ENCODE measurements at regions not wholly inside any gene's neighbourhood (a gene's known extent, or its start where the extent isn't known, plus 50 kb on each side); places are given as distances from the start of the nearest gene placed in this dataset.

DNA sequence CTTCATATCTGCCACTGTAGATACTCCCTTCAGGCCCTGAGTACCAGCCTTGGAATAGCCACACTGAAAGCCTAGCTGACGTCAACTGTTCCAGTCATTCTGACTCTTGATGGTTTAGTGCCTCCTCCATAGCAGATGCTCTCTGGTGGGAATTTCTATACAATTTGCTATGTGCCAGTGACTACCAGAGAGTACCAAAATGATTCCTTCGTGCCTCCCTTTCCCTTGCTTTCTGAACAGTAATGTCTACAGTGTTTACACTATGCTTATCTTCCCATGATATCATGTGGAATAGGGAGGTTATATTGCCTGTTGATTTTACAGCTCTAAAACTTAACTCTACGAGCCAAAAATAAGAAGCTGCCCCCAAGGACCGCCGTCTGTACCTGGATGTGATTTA lies 109.7 kb upstream of the GMNC start:
- Histone ChIP-seq H3F3A (replicated peaks; ENCODE audit: low read depth) (no peaks in the 10 kb centered on the region), H4K20me1 (replicated peaks; ENCODE audit: insufficient read depth) (no peaks in the 10 kb centered on the region), H3K4me2 (no peak overlapping the region), H3K4me1 (ENCODE audit: insufficient read depth) (no peaks in the 10 kb centered on the region), H3K27ac (ENCODE audit: low read depth) (no peak overlapping the region), H3K9me2 (ENCODE audit: insufficient read depth) (no peaks in the 10 kb centered on the region), H3K79me2 (replicated peaks; ENCODE audit: insufficient read depth) (no peaks in the 10 kb centered on the region), H2AFZ (no peak overlapping the region), H3K36me3 (ENCODE audit: insufficient read depth) (no peaks in the 10 kb centered on the region), H3K4me3 (no peak overlapping the region), H3K27me3 (ENCODE audit: insufficient read depth) (no peaks in the 10 kb centered on the region)
- TF ChIP-seq NANOG (IDR thresholded peaks at IDR 0.05; ENCODE audit: borderline replicate concordance) (no peak), CREB1 (CRISPR knock-in tag; IDR thresholded peaks at IDR 0.05; ENCODE audit: low read depth) (no peak), STAT1 (IDR thresholded peaks at IDR 0.05; ENCODE audit: unreplicated experiment) (no peak), POLR2AphosphoS5 (IDR thresholded peaks at IDR 0.05; ENCODE audit: low read depth) (no peak), ZNF114 (CRISPR knock-in tag; IDR thresholded peaks at IDR 0.05) (no peak), ZNF331 (CRISPR knock-in tag; IDR thresholded peaks at IDR 0.05; ENCODE audit: low read depth) (no peak), JUNB (IDR thresholded peaks at IDR 0.05; ENCODE audit: unreplicated experiment) (no peak), EZH2 (IDR thresholded peaks at IDR 0.05; ENCODE audit: low read depth, unreplicated experiment) (no peak), EZH2phosphoT487 (IDR thresholded peaks at IDR 0.05; ENCODE audit: unreplicated experiment) (no peak)
- TF ChIP-seq, protein P1, sequence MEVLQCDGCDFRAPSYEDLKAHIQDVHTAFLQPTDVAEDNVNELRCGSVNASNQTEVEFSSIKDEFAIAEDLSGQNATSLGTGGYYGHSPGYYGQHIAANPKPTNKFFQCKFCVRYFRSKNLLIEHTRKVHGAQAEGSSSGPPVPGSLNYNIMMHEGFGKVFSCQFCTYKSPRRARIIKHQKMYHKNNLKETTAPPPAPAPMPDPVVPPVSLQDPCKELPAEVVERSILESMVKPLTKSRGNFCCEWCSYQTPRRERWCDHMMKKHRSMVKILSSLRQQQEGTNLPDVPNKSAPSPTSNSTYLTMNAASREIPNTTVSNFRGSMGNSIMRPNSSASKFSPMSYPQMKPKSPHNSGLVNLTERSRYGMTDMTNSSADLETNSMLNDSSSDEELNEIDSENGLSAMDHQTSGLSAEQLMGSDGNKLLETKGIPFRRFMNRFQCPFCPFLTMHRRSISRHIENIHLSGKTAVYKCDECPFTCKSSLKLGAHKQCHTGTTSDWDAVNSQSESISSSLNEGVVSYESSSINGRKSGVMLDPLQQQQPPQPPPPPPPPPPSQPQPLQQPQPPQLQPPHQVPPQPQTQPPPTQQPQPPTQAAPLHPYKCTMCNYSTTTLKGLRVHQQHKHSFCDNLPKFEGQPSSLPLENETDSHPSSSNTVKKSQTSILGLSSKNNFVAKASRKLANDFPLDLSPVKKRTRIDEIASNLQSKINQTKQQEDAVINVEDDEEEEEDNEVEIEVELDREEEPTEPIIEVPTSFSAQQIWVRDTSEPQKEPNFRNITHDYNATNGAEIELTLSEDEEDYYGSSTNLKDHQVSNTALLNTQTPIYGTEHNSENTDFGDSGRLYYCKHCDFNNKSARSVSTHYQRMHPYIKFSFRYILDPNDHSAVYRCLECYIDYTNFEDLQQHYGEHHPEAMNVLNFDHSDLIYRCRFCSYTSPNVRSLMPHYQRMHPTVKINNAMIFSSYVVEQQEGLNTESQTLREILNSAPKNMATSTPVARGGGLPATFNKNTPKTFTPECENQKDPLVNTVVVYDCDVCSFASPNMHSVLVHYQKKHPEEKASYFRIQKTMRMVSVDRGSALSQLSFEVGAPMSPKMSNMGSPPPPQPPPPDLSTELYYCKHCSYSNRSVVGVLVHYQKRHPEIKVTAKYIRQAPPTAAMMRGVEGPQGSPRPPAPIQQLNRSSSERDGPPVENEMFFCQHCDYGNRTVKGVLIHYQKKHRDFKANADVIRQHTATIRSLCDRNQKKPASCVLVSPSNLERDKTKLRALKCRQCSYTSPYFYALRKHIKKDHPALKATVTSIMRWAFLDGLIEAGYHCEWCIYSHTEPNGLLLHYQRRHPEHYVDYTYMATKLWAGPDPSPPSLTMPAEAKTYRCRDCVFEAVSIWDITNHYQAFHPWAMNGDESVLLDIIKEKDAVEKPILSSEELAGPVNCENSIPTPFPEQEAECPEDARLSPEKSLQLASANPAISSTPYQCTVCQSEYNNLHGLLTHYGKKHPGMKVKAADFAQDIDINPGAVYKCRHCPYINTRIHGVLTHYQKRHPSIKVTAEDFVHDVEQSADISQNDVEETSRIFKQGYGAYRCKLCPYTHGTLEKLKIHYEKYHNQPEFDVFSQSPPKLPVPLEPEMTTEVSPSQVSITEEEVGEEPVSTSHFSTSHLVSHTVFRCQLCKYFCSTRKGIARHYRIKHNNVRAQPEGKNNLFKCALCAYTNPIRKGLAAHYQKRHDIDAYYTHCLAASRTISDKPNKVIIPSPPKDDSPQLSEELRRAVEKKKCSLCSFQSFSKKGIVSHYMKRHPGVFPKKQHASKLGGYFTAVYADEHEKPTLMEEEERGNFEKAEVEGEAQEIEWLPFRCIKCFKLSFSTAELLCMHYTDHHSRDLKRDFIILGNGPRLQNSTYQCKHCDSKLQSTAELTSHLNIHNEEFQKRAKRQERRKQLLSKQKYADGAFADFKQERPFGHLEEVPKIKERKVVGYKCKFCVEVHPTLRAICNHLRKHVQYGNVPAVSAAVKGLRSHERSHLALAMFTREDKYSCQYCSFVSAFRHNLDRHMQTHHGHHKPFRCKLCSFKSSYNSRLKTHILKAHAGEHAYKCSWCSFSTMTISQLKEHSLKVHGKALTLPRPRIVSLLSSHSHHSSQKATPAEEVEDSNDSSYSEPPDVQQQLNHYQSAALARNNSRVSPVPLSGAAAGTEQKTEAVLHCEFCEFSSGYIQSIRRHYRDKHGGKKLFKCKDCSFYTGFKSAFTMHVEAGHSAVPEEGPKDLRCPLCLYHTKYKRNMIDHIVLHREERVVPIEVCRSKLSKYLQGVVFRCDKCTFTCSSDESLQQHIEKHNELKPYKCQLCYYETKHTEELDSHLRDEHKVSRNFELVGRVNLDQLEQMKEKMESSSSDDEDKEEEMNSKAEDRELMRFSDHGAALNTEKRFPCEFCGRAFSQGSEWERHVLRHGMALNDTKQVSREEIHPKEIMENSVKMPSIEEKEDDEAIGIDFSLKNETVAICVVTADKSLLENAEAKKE (CRISPR knock-in tag; IDR thresholded peaks at IDR 0.05) = no peak
- TF ChIP-seq, protein P2, sequence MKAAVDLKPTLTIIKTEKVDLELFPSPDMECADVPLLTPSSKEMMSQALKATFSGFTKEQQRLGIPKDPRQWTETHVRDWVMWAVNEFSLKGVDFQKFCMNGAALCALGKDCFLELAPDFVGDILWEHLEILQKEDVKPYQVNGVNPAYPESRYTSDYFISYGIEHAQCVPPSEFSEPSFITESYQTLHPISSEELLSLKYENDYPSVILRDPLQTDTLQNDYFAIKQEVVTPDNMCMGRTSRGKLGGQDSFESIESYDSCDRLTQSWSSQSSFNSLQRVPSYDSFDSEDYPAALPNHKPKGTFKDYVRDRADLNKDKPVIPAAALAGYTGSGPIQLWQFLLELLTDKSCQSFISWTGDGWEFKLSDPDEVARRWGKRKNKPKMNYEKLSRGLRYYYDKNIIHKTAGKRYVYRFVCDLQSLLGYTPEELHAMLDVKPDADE (IDR thresholded peaks at IDR 0.05) = no peak
- TF ChIP-seq, protein P3, sequence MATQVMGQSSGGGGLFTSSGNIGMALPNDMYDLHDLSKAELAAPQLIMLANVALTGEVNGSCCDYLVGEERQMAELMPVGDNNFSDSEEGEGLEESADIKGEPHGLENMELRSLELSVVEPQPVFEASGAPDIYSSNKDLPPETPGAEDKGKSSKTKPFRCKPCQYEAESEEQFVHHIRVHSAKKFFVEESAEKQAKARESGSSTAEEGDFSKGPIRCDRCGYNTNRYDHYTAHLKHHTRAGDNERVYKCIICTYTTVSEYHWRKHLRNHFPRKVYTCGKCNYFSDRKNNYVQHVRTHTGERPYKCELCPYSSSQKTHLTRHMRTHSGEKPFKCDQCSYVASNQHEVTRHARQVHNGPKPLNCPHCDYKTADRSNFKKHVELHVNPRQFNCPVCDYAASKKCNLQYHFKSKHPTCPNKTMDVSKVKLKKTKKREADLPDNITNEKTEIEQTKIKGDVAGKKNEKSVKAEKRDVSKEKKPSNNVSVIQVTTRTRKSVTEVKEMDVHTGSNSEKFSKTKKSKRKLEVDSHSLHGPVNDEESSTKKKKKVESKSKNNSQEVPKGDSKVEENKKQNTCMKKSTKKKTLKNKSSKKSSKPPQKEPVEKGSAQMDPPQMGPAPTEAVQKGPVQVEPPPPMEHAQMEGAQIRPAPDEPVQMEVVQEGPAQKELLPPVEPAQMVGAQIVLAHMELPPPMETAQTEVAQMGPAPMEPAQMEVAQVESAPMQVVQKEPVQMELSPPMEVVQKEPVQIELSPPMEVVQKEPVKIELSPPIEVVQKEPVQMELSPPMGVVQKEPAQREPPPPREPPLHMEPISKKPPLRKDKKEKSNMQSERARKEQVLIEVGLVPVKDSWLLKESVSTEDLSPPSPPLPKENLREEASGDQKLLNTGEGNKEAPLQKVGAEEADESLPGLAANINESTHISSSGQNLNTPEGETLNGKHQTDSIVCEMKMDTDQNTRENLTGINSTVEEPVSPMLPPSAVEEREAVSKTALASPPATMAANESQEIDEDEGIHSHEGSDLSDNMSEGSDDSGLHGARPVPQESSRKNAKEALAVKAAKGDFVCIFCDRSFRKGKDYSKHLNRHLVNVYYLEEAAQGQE (IDR thresholded peaks at IDR 0.05; ENCODE audit: unreplicated experiment) = no peak
- TF ChIP-seq, protein P4, sequence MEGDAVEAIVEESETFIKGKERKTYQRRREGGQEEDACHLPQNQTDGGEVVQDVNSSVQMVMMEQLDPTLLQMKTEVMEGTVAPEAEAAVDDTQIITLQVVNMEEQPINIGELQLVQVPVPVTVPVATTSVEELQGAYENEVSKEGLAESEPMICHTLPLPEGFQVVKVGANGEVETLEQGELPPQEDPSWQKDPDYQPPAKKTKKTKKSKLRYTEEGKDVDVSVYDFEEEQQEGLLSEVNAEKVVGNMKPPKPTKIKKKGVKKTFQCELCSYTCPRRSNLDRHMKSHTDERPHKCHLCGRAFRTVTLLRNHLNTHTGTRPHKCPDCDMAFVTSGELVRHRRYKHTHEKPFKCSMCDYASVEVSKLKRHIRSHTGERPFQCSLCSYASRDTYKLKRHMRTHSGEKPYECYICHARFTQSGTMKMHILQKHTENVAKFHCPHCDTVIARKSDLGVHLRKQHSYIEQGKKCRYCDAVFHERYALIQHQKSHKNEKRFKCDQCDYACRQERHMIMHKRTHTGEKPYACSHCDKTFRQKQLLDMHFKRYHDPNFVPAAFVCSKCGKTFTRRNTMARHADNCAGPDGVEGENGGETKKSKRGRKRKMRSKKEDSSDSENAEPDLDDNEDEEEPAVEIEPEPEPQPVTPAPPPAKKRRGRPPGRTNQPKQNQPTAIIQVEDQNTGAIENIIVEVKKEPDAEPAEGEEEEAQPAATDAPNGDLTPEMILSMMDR (conservative IDR thresholded peaks at IDR 0.05; ENCODE audit: low read depth in 2 of 2) = no peak
- Mint-ChIP-seq H3K4me1 (peaks cover 11% of the 10 kb centered on the region; the same call in 2 of the 3 replicates), H3K9me3 (no peaks in the 10 kb centered on the region), H3K4me3 (no peak overlapping the region), H3K27ac (no peak overlapping the region), H3K36me3 (ENCODE audit: low read depth) (no peaks in the 10 kb centered on the region), H3K27me3 (ENCODE audit: insufficient read depth, low read depth, poor library complexity) (no peaks in the 10 kb centered on the region)
- DNase-seq (ENCODE audit: low spot score) (no peak), ATAC-seq (no peak)

Measured in GM23338 (cell line).